ENCODE measurements at regions not wholly inside any gene's neighbourhood (a gene's known extent, or its start where the extent isn't known, plus 50 kb on each side); places are given as distances from the start of the nearest gene placed in this dataset.

DNA sequence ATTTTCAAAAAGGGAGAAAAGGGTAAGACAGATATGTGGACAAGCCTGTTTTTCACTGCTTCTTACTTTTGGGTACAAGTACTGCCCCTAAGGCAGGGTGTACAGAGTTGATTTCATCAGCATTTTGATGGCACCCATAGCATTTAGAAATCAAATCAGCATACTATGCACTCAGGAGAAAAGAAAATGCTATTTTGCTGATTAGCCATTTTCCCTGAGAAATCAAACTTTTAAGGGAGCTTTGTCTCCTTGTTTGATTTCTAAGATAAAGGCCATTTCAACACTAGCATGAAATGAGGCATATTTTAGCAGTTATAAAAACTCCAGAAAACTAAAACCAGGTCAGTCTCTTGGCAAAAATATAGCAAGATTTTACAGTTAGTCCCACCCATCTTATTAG lies 2269.4 kb upstream of the WWC1 start:
- no peak for TF ChIP-seq EZH2 (IDR thresholded peaks at IDR 0.05; ENCODE audit: insufficient read depth, poor library complexity, severe bottlenecking)
- no peak for TF ChIP-seq EZH2phosphoT487 (IDR thresholded peaks at IDR 0.05; ENCODE audit: insufficient read depth, low read depth)
- Histone ChIP-seq H2AFZ (no peak overlapping the region), H3K4me3 (no peak overlapping the region)

DNA sequence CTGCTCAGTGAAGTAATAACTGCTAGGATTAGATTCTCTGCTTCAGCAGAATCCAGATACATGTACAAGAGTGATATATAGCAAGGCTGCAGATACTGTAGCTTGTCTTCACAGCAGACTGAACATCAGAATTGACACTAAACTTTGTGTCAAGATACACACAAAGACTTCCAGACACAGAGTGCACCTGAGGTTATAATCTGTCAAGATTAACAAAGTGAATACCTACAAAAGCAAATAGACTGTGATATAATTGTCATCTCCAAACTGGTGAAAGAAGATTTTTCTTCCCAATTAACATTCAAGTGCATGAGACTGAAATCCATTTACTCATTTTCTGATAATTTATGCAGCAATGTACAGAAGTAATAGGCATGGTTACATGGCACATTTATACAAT lies 2266.5 kb upstream of the WWC1 start:
- Histone ChIP-seq H3K9me2 (ENCODE audit: insufficient read depth) (no peaks in the 10 kb centered on the region), H3K27me3 (replicated peaks; ENCODE audit: insufficient read depth) (no peaks in the 10 kb centered on the region), H4K20me1 (ENCODE audit: insufficient read depth) (no peaks in the 10 kb centered on the region), H3K4me3 (no peak overlapping the region), H3K4me2 (ENCODE audit: unreplicated experiment) (no peak overlapping the region), H3K79me2 (ENCODE audit: insufficient read depth) (no peaks in the 10 kb centered on the region), H3K27ac (no peak overlapping the region), H3K36me3 (ENCODE audit: low read depth) (no peaks in the 10 kb centered on the region), H3K9me3 (ENCODE audit: low read depth) (no peaks in the 10 kb centered on the region), H3K4me1 (ENCODE audit: insufficient read depth) (no peaks in the 10 kb centered on the region), H2AFZ (no peak overlapping the region), H3F3A (ENCODE audit: insufficient read depth) (no peaks in the 10 kb centered on the region), H3K9ac (no peak overlapping the region)
- in situ Hi-C loops (cut with MboI), result no loop called here
- DNase-seq, result no peak
- TF ChIP-seq EZH2 (IDR thresholded peaks at IDR 0.05; ENCODE audit: insufficient read depth, poor library complexity, severe bottlenecking) (no peak), EZH2phosphoT487 (IDR thresholded peaks at IDR 0.05; ENCODE audit: insufficient read depth, low read depth) (no peak)

More for the DNA sequence above, 2269.4 kb upstream of the WWC1 start:
- Histone ChIP-seq H3K9ac (no peak overlapping the region), H3K79me2 (ENCODE audit: insufficient read depth) (no peaks in the 10 kb centered on the region), H3K9me2 (ENCODE audit: insufficient read depth) (no peaks in the 10 kb centered on the region), H3K4me1 (ENCODE audit: insufficient read depth) (no peaks in the 10 kb centered on the region), H3K27ac (no peak overlapping the region), H3F3A (ENCODE audit: insufficient read depth) (no peaks in the 10 kb centered on the region), H3K27me3 (replicated peaks; ENCODE audit: insufficient read depth) (no peaks in the 10 kb centered on the region), H3K36me3 (ENCODE audit: low read depth) (no peaks in the 10 kb centered on the region), H4K20me1 (ENCODE audit: insufficient read depth) (no peaks in the 10 kb centered on the region), H3K4me2 (ENCODE audit: unreplicated experiment) (no peak overlapping the region), H3K9me3 (ENCODE audit: low read depth) (no peaks in the 10 kb centered on the region)
- DNase-seq, result no peak
- in situ Hi-C loops (cut with MboI), result no loop called here

DNA sequence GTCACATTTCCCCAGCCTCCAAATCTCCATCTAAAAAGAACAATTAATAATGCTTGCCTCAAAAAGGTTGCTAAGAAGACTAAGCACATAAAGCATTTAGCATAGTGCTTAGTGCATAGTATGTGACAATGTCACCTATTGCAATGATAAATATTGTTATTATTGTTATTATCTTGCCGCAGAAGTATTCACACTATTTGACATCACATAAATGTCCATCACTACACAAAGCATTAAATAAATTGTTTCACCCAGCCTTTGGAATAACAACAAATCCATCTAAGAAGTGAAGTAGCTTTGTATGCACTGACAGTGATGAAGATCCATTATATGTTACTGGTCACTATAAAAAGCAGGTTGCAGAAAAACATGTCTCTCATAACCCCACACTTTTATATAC lies 2263.9 kb upstream of the WWC1 start:
- Histone ChIP-seq H3K79me2 (ENCODE audit: insufficient read depth) (no peaks in the 10 kb centered on the region), H3K9ac (no peak overlapping the region), H3K4me3 (no peak overlapping the region), H3K27ac (no peak overlapping the region), H3F3A (ENCODE audit: insufficient read depth) (no peaks in the 10 kb centered on the region), H3K9me2 (ENCODE audit: insufficient read depth) (no peaks in the 10 kb centered on the region), H3K9me3 (ENCODE audit: low read depth) (no peaks in the 10 kb centered on the region), H3K27me3 (replicated peaks; ENCODE audit: insufficient read depth) (no peaks in the 10 kb centered on the region), H3K36me3 (ENCODE audit: low read depth) (no peaks in the 10 kb centered on the region), H3K4me2 (ENCODE audit: unreplicated experiment) (no peak overlapping the region), H3K4me1 (ENCODE audit: insufficient read depth) (no peaks in the 10 kb centered on the region), H2AFZ (no peak overlapping the region), H4K20me1 (ENCODE audit: insufficient read depth) (no peaks in the 10 kb centered on the region)
- TF ChIP-seq EZH2 (IDR thresholded peaks at IDR 0.05; ENCODE audit: insufficient read depth, poor library complexity, severe bottlenecking) (no peak), EZH2phosphoT487 (IDR thresholded peaks at IDR 0.05; ENCODE audit: insufficient read depth, low read depth) (no peak)
- in situ Hi-C loops (cut with MboI), result no loop called here
- DNase-seq, result no peak
- WGBS, 2 experiments (ENCODE audit: low coverage in 1 of 2, low lambda C conversion rate in 2 of 2, missing lambda C conversion rate in 2 of 2), result 74 to 88% methylated on average over 1 of the region's 1 CpG

DNA sequence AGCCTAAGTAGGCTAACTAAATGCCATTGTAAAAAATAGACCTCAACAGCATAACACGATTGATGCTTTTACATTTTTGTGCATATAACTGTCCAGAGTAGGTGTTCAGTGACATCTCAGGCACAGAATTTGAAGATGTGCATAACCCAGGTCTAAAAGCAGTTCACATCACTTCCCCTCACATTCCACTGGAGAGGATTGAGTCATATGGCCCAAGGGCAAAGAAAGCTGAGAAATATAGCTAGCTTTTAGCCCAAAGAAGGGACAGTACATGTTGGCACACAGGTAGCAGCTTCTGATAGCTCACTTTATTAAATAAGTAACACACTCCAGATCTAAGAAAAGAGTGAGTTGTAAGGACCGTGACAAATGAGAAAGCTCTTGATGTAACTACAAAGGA lies 2259.5 kb upstream of the WWC1 start:
- Histone ChIP-seq H3K4me1 (ENCODE audit: insufficient read depth) (no peaks in the 10 kb centered on the region), H2AFZ (no peak overlapping the region), H3K9me3 (ENCODE audit: low read depth) (no peaks in the 10 kb centered on the region), H3F3A (ENCODE audit: insufficient read depth) (no peaks in the 10 kb centered on the region), H4K20me1 (ENCODE audit: insufficient read depth) (no peaks in the 10 kb centered on the region), H3K4me2 (ENCODE audit: unreplicated experiment) (no peak overlapping the region), H3K27me3 (replicated peaks; ENCODE audit: insufficient read depth) (no peaks in the 10 kb centered on the region), H3K9ac (no peak overlapping the region), H3K79me2 (ENCODE audit: insufficient read depth) (no peaks in the 10 kb centered on the region), H3K9me2 (ENCODE audit: insufficient read depth) (no peaks in the 10 kb centered on the region), H3K36me3 (ENCODE audit: low read depth) (no peaks in the 10 kb centered on the region), H3K27ac (no peak overlapping the region), H3K4me3 (no peak overlapping the region)
- in situ Hi-C loops (cut with MboI), result no loop called here
- DNase-seq, result no peak
- WGBS, 2 experiments (ENCODE audit: low coverage in 1 of 2, low lambda C conversion rate in 2 of 2, missing lambda C conversion rate in 2 of 2), result 24 to 25% methylated on average over 2 of the region's 2 CpGs
- no peak for TF ChIP-seq EZH2 (IDR thresholded peaks at IDR 0.05; ENCODE audit: insufficient read depth, poor library complexity, severe bottlenecking)

DNA sequence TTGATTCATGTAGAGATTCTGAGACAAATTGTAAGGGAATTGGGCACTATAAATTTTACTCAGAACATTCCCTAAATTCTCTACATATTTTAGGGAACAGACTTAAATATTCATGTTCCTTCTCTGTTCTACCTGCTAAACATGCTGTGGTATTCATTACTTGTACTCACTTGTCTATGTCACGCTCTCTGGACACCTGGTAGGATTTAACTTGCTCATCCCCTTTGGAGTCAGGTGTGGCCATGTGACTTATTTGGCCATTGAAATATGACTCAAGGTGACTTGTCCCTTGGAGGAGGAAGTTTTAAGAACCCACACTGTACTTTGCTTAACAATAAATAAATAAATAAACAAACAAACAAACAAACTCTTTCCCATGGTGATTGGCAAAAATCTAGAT lies 2258.8 kb upstream of the WWC1 start:
- no peaks in the 10 kb centered on the region for H3K79me2 ChIP-seq (ENCODE audit: insufficient read depth)
- WGBS, 2 experiments (ENCODE audit: low coverage in 1 of 2, low lambda C conversion rate in 2 of 2, missing lambda C conversion rate in 2 of 2), result 28 to 30% methylated on average over 1 of the region's 1 CpG
- H3K9me2 ChIP-seq (ENCODE audit: insufficient read depth), result no peaks in the 10 kb centered on the region

More for the DNA sequence above, 2258.8 kb upstream of the WWC1 start:
- TF ChIP-seq EZH2phosphoT487 (IDR thresholded peaks at IDR 0.05; ENCODE audit: insufficient read depth, low read depth) (no peak), EZH2 (IDR thresholded peaks at IDR 0.05; ENCODE audit: insufficient read depth, poor library complexity, severe bottlenecking) (no peak)
- H3K9ac ChIP-seq, result no peak overlapping the region
- no peaks in the 10 kb centered on the region for H3K4me1 ChIP-seq (ENCODE audit: insufficient read depth)
- DNase-seq, result no peak
- no peak overlapping the region for H2AFZ ChIP-seq
- H3K27me3 ChIP-seq (replicated peaks; ENCODE audit: insufficient read depth), result no peaks in the 10 kb centered on the region
- in situ Hi-C loops (cut with MboI), result no loop called here
- no peaks in the 10 kb centered on the region for H3K36me3 ChIP-seq (ENCODE audit: low read depth)
- no peak overlapping the region for H3K4me3 ChIP-seq
- no peaks in the 10 kb centered on the region for H3K9me3 ChIP-seq (ENCODE audit: low read depth)
- H3K4me2 ChIP-seq (ENCODE audit: unreplicated experiment), result no peak overlapping the region
- H4K20me1 ChIP-seq (ENCODE audit: insufficient read depth), result no peaks in the 10 kb centered on the region
- no peaks in the 10 kb centered on the region for H3F3A ChIP-seq (ENCODE audit: insufficient read depth)
- H3K27ac ChIP-seq, result no peak overlapping the region
